HG02885 (cell line): ENCODE measurements at regions not wholly inside any gene's neighbourhood (a gene's known extent, or its start where the extent isn't known, plus 50 kb on each side); places are given as distances from the start of the nearest gene placed in this dataset.

Source experiments
- ATAC-seq: cut with Tn5 transposase; IDR thresholded peaks from one replicate; pipeline ENCODE4 v1.9.1; 2021; ENCODE audit warnings: mild to moderate bottlenecking; ENCODE audit not compliant: unreplicated experiment, poor library complexity

DNA sequence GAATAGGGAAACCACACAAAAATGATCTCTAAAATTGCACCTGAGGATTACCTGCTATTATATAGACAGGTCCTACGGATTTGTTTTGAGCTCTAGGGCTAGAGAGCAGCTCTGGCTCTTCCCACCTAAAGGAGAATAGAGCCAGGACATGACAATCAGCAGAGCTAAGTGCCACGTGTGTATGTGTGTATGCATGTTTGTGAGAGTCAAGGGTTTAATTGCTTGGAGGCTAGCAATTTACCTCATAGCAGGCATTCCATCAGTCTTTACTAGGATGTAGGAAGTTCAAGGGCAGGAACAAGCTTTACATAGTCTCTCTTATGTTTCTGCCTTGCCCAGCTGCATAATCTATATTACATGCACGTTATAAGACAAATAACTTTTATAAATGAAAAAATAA, 498.2 kb downstream of the NSUN3 start:
- ATAC-seq = no peak

DNA sequence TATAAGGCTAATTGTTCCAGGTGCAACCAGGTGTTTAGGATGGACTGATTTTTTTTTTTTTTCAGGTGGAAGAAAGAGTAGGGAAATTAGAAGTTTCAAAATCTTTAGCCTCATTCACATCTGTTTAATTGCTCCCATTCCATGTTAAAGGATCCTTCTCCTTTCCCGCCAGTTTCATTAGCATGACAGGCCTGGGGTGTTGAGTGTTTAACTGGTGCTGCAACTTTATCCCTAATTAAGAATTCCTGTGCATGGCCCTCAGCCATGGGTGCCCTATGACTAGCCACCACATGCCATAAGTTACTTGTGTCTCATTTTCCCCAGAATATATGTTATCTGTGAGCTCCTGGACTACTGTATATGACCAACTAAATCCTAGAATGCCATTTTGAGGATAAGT, 501.4 kb downstream of the NSUN3 start:
- ATAC-seq = no peak

DNA sequence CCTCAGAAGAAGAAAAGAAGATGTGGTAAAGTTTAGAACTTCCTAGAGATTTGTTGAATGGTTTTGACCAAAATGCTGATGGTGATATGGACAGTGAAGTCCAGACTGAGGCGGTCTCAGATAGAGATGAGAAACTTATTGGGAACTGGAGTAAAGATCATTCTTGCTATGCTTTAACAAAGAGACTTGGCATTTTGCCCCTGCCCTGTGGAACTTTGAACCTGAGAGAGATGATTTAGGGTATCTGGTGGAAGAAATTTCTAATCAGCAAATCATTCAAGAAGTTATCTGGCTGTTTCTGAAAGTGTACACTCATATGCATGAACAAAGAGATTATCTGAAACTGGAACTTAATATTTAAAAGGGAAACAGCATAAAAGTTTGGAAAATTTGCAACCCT, 505.2 kb downstream of the NSUN3 start:
- ATAC-seq = no peak

DNA sequence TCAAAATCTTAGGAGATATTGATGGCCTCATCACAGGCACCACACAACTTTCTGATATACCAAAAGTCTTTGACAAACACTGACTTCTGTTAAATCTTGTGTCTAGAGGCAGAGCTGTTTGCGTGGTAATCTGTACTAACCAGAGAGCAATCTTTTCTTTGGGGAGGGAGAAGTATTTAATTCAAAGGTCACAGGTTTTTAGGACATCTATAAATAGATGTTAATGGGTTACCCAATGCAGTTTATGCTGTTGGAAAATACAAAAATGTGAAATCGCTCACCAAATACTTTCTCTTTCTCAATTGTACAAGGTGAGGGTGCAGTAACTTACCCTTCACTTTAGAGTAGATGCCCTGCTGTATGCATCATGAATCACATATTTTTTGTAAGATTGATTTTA, 510.5 kb downstream of the NSUN3 start:
- no peak for ATAC-seq

DNA sequence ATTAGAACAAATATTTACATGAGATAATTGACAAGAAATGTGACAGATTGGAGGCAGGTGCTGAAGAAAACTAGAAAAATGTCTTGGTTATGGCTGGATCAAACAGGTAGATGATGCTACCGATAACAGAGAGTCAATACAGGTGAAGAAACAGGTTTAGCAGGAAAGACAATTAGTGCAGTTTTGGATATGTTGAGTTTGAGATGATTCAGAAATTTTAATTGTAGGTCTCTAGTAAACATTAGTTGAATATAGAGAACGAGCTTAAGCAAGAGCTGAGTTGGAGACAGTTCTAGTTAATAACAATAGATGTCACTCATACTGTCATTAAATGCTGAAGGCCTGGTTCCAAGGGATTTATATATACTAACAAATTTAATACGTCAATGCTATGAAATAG, 524.4 kb downstream of the NSUN3 start:
- ATAC-seq = no peak

DNA sequence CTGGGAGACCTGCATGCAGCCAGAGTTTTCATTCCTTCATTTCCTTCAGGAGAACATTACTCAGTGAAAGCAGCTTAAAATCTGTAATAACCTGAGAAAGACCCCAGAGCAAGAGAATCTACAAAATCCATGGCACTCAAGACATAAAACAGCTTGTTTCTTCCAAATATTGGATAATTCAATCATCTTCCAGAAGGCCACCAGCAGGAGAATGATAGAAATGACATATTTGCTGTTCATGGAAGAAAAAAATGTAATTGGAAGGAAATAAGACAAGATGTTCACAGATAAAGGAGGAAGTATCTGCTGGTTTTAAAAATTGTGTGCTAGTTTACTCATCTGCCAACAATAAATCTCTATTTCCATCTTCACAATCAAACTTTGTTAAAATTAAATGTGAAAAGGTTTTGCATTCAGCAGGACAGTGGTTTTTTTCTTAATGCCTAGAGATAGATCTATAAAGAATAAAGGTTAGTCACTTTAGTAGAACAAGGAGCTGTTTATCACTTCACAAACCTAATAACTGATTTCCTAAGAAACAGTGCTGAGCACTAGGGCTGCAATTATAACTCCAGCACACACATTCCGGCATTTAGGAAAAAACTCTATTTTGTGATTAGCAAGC, 530.8 kb downstream of the NSUN3 start:
- no peak for ATAC-seq

DNA sequence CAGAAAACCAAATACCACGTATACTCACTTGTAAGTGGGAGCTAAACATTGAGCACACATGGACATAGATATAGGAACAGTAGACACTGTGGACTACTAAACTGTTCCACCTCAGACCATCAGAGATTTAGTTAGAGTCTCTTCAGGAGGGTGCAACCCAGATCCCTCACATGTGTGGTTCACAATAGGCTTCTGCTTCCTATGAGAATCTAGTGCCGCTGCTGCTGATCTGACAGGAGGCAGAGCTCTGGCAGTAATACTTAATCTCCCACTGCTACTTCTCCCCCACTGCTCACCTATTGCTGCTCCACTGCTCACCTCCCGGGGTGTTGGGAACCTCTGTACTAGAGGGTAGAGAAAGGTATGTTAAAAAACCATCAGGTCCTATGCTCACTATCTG, 533.3 kb downstream of the NSUN3 start:
- ATAC-seq = no peak

DNA sequence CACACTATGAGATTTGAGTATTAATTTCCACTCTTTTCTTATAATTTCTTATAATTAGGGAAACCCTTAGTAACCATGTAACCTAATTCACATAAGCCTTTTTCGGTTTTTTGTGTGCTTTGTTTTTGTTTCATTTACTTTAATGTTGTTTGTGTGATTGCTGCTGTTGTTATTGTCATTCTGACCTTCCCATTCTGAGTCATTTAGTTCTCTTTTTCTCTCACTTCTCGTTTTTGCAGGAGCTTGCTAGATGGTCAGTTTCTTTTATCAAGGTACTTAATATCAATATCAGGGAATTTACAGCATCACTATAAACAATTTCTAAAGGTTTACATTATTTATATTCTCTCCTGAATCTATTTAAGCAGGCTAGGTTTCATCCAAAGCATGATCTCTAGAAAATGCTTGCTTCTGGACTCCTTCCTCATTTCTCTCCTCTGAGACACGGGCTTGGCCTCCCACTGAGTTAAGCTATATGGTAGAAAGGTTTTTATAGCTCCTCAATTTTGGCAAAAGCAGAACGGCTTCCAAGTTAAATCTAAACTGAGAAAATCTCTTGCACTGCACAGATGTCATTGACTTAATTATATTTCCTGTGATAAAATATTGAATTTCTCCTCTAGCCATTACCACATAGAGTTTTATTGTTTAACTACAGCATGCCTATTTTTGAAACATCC, 534.2 kb downstream of the NSUN3 start:
- peak; percentile 74 for ATAC-seq

DNA sequence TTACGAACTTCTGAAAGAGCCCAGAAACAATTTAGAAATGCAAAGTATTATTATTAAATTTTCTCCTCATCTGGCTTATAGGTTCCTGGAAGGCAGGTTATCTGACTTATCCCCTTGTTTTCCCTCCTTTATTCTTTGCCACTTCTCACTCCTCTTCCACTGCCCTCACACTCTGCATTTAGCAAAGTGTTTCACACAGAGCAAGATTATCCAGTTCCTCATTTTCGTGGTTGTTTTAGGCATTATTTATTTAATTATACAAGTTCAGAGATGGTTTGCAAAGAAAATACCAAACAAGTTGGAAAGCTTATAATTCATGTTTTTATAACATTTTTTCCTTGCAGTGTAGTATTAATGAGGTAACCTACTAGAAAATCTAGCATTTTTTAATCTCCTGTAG, 544.9 kb downstream of the NSUN3 start:
- ATAC-seq = no peak

DNA sequence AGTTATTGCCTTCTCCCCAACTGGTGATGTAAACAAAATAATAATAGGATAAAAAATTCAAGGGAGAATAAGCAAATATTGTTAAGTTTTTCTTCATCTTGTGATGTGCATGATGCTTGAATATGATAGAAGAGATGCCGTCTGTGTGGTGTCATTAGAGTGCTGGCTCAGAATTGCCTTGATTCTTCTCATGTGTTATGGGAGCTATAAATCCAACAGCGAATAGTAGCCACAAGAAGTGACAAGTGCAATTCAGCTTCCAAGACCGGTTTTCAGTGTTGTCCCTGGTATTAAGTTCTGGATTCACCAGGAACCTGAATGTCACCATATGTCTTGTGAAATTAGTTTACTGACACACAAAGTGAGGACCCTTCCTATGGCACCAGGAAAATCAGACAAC, 547.0 kb downstream of the NSUN3 start:
- ATAC-seq = no peak

DNA sequence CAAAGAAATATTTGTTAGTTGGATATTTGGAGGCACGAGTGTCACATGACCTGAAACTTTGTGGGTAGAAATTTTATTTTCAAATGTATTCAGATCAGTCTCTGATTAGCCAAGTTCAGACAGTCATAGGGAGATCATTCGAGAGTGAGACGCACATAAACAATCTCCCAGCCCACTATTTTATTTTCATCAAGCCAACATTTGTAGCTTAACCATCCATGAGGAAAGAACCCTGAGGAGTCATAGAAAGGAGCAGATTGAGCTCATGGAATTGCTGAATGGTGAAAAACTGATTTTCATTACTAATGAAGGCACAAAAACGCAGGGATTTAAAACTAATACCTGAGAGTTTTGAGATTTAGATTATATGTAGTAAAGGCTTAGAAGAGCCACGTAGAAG, 548.7 kb downstream of the NSUN3 start:
- ATAC-seq = no peak

DNA sequence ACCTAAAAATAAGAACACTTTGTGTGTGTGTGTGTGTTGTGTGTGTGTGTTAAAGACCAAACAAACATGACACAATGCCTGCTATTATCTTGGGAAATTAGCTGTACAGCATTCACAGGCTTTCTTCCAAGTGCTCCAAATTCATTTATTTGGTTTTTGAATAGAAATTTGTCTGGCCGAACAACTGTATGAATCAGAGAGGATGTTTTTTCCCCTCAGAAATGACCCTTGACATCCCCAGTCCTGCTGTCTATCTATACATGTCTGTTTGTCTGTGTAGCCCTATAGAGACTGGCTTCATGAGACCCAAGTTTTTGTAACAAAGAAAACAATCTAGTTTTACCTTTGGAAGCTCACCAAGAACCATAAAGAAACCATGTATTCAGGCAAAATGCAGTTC, 549.8 kb downstream of the NSUN3 start:
- ATAC-seq = no peak

DNA sequence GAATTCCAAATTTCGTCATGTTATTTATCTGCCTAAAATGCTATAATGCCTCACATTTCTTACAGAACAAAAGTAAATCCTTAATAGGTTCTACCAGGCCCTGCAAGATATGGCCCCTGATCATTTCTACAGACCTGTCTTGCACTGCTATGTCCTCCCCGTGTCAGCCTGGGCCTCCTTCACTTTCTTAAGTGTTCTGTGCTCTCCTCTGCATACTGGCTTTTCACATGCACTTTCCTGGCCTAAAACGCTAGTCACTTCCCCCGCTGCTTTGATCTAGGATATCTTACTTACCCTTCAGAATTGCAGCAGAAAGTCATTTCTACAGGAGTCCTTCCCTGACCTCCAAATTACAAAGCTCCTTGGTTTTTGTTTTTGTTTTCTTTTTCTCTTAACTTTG, 551.3 kb downstream of the NSUN3 start:
- ATAC-seq = no peak

DNA sequence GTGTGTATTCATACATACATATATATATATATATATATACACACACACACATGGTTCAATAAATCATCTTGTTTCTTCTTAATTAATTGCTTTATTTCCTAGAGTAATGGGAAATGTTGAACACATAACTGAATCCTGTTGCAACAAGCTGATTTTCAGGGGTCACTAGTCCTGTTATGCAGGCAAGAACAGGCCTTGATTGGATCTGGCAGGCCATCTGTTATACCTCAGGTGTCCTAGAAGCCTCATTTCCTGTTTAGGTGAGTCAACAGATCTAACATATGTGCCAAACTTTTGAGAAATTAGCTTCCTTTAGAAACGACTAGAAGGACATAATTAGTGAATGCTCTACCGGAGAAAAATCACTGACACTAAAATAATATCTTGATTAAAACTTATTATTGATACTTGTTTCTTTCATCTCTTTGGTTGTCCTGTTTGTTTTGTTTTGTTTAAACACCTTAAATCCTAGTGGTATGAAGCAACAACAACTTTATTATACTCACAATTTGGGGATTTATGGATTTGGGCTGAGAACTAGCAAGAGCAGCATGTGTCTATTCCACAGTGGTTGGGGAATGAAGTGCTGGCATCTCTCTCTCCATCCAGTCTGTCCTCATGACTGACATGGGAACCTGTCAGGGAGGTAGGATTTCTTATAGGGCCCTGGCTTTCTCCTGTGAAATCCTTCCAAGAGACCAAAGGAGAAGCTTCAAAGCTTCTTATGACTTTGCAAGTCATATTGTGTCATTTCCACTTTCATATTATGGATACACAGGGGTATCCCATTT, 552.6 kb downstream of the NSUN3 start:
- ATAC-seq = no peak

DNA sequence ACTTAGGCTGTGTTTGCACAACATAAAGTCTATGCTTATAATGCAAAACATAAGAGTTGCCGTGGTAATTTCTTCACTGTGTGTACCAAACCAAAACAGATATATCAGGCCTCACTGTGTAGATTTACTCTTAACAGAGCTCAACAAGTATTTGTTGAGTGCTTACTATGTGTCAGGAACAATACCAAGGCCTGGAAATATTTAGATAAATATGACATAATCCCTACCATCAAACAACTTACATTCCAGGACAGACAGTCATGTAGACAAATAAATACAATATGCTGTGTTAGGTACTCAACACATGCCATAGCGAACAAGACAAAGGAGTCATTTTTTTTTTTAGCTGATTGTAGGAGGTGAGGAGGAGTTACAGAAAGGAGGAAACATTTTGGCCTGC, 554.0 kb downstream of the NSUN3 start:
- ATAC-seq = no peak

DNA sequence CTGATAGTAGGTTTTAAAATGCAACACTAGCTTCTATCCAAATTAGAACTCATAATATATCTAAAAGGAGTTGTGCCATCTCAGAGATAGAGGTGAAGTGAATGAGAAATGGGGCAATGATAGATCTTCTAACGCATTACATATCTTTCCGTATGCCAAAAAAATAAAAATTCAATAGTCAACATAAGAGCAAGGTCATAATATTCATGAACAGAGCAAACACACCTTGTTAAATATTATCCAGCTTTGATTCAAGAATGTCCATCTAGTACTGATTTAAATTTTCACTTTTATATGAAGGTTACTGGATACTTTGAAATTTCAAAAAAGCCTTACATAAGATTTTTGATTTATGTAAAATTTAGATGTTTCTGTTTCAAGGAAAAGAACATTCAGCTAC, 554.5 kb downstream of the NSUN3 start:
- ATAC-seq = no peak

DNA sequence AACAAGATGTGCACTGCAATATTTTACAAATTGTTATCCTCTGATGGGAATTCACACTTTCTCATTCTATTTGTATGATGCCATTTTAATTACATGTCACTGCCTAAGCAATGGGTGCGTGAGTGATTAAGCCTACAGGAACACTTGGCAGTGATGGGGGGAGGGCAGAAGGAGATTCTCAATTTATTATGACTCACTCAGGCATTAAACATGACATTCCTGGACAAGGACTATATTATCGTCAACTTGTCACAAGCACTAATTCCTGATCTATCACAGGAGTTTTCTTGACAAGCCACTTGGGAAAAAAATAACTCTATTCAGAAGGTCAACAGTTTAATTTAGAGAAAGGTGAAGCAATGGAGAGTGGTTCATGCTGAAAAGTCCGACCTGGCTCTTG, 556.8 kb downstream of the NSUN3 start:
- ATAC-seq = no peak

DNA sequence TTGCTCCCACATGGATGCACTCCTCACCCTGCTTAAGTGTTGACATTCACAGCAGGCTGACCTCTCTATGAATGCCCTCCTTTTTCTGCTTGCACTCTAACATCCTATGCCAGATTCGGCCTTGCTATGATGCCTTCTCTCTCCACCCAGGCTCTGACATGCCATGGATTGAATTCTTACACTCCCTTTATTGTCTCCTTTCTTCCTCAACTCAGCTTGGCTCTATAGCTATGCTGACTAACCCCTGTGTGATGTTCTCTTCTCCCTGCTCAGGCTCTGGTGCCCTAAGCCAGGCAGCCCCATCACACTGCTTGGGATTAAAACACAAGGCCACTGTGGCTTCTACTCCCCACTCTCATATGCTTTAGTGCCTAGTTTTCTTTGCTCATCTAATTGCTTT, 563.7 kb downstream of the NSUN3 start:
- no peak for ATAC-seq

DNA sequence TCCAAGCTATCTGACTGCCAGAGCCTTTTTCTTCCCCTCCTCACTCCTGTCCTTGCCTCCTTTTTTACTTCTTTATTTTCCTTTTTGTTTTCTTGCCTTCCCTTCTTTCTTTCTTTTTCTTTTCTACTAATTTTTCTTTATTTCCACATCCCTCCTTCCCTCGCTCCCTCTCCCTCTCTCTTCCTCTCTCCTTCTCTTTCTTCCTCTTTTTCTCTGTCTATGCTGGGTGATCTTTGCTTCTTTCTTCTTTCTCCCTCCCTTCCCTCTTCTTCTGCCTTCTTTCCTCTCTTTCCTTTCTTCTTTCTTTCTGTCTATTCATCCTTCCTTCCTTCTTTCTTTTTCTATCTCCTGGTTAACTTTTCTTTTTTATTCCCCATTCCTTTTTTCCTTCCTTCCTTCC, 564.8 kb downstream of the NSUN3 start:
- no peak for ATAC-seq

DNA sequence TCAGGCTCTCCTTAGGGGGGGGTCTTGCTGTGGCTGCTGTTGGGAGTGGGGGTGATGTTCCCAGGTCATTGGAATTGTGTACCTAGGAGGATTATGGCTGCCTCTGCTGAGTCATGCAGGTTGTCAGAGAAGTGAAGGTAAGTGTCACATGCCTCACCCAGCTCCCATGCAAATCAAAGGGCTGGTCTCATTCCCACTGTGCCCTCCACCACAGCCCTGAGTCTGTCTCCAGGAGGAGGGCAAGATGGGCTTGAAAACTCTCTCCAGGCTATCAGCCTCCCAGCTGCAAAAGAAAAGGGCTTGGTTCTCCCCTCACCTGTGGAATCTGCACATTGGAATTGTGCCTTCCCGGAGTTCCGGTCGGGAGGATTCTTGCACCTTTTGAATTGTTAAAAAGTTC, 580.5 kb downstream of the NSUN3 start:
- no peak for ATAC-seq

DNA sequence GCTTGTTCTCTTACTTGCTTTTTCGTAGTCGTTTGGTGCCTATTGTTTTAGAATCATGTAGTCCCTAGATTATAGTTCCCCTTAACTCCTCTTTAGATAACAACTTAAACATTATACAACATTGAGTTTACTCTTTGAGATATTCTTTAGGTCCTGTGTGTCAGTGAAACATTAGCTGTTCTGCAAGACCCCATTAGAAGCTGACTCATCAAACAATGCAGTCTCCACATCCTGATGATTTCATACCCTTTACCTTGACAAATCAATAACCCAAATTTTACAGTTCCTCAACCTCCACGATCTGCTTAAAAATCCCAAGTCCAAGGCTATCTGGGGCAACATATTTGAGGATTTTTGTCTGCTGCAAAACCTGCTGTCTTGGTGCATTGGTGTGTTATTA, 582.9 kb downstream of the NSUN3 start:
- no peak for ATAC-seq

DNA sequence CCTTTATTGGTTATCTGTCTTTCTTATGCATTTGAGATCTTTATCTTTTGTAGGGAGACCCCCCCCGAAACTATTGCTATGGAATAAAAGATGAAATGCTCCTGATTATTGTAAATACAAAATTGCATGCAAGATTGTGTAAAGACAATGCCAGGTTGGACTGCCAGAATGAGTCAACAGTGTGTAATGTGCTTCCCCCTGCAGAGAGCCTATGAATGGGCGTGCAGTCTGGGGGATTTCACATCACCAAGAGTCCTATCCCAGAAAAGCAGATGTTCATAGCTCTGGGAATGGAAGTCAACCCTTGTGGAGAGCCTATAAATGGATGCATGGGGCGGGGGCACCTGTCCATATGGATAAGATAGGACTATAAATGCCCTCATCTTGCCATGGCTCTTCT, 584.3 kb downstream of the NSUN3 start:
- no peak for ATAC-seq
